PC-3 (cell line): ENCODE measurements at regions not wholly inside any gene's neighbourhood (a gene's known extent, or its start where the extent isn't known, plus 50 kb on each side); places are given as distances from the start of the nearest gene placed in this dataset.

ENCODE experiments used
- ATAC-seq: fragments of 200-7000 bp; cut with Tn5 transposase; 2 replicates; pipeline ENCODE4 v1.9.1; 2020; ENCODE audit warnings: mild to moderate bottlenecking, moderate library complexity
- BruUV-seq: library from RNA; stranded (reverse); fragments of 400-500 nt; replicated peaks from 2 replicates; lab custom pipeline; 2021; lab: Mats Ljungman, UMichigan
- CTCF ChIA-PET: fragments of 300-600 bp; sonication (Branson Sonifier 250); formaldehyde crosslinking; loops from one replicate; lab custom pipeline; 2022; ENCODE audit warnings: antibody characterized with exemption; lab: Charles Lee
- POLR2A ChIA-PET: fragments of 300-600 bp; sonication (Branson Sonifier 250); formaldehyde crosslinking; loops from one replicate; lab custom pipeline; 2022; ENCODE audit warnings: antibody characterized with exemption; ENCODE audit not compliant: unreplicated experiment; lab: Charles Lee
- DNase-seq: peaks from one replicate; pipeline ENCODE4 v3.0.0-alpha.2; 2015
- H2AFZ ChIP-seq: fragments of 300-600 bp; sonication (generic); 2 replicates; pipeline ENCODE4 v1.6.0; 2016; ENCODE audit warnings: antibody characterized with exemption, low read length
- H3F3A ChIP-seq: fragments of 300-600 bp; sonication (generic); one replicate; pipeline ENCODE4 v1.6.0; 2017; ENCODE audit warnings: antibody characterized with exemption, low read length, control low read depth, mild to moderate bottlenecking; ENCODE audit not compliant: unreplicated experiment
- H3K27ac ChIP-seq: fragments of 300-600 bp; sonication (generic); 2 replicates; pipeline ENCODE4 v1.5.1; 2016; ENCODE audit warnings: mild to moderate bottlenecking, low read length
- H3K27me3 ChIP-seq: fragments of 300-600 bp; sonication (generic); 2 replicates; pipeline ENCODE4 v1.6.1; 2016; ENCODE audit warnings: low read length, mixed read lengths
- H3K36me3 ChIP-seq: fragments of 300-600 bp; sonication (generic); 2 replicates; pipeline ENCODE4 v1.6.1; 2016; ENCODE audit warnings: low read depth, mixed run types, low read length, mixed read lengths
- H3K4me1 ChIP-seq: fragments of 300-600 bp; sonication (generic); 2 replicates; pipeline ENCODE4 v1.5.1; 2016; ENCODE audit warnings: low read length; ENCODE audit not compliant: insufficient read depth
- H3K4me2 ChIP-seq: fragments of 300-600 bp; sonication (generic); 2 replicates; pipeline ENCODE4 v1.6.0; 2016; ENCODE audit warnings: low read length
- H3K4me3 ChIP-seq: fragments of 300-600 bp; sonication (generic); 2 replicates; pipeline ENCODE4 v1.5.1; 2016; ENCODE audit warnings: mild to moderate bottlenecking, low read length, mixed read lengths
- H3K79me2 ChIP-seq: fragments of 300-600 bp; sonication (generic); 2 replicates; pipeline ENCODE4 v1.6.1; 2017; ENCODE audit warnings: low read length, mixed read lengths
- H3K9ac ChIP-seq: fragments of 300-600 bp; sonication (generic); 2 replicates; pipeline ENCODE4 v1.6.0; 2016; ENCODE audit warnings: mild to moderate bottlenecking, low read length
- H3K9me2 ChIP-seq: fragments of 300-600 bp; sonication (generic); replicated peaks from 2 replicates; pipeline ENCODE4 v1.6.1; 2016; ENCODE audit warnings: mixed run types, low read length, mixed read lengths
- H3K9me3 ChIP-seq: fragments of 300-600 bp; sonication (generic); 2 replicates; pipeline ENCODE4 v1.6.1; 2016; ENCODE audit warnings: low read length, mixed read lengths
- H4K20me1 ChIP-seq: fragments of 300-600 bp; sonication (generic); 2 replicates; pipeline ENCODE4 v1.6.1; 2016; ENCODE audit warnings: low read length, mixed read lengths
- EZH2 ChIP-seq: fragments of 300-600 bp; sonication (generic); IDR thresholded peaks from one replicate; pipeline ENCODE4 v1.6.1; 2017; ENCODE audit warnings: antibody characterized with exemption, mild to moderate bottlenecking, low read length; ENCODE audit not compliant: unreplicated experiment
- EZH2phosphoT487 ChIP-seq: fragments of 300-600 bp; sonication (generic); IDR thresholded peaks from 2 replicates; pipeline ENCODE4 v1.6.1; 2018; ENCODE audit warnings: mild to moderate bottlenecking, antibody characterized with exemption, low read length, borderline replicate concordance
- intact Hi-C: fragments of 100-400 bp; cut with micrococcal nuclease; formaldehyde crosslinking; loops from 2 replicates; pipeline ENCODE4 v1.9.0; 2023
- TF ChIP-seq, protein P1 (sequence below): fragments of 300-600 bp; sonication (generic); conservative IDR thresholded peaks from 2 replicates; pipeline ENCODE4 v1.5.1; 2017; ENCODE audit warnings: antibody characterized with exemption, low read depth, mild to moderate bottlenecking, low read length

GRCh38 chr2:48912110-48912509 lies 156.6 kb upstream of the LHCGR start:
- ChIA-PET CTCF (no interaction called here), POLR2A (no interaction called here)
- no TSS peak for BruUV-seq
- Histone ChIP-seq H3K27ac (no peak overlapping the region), H3K9me3 (no peaks in the 10 kb centered on the region), H3K4me1 (no peaks in the 10 kb centered on the region), H3K79me2 (no peaks in the 10 kb centered on the region), H3K27me3 (no peaks in the 10 kb centered on the region), H3K4me3 (no peak overlapping the region), H3K36me3 (no peaks in the 10 kb centered on the region), H3K9me2 (no peaks in the 10 kb centered on the region), H3K4me2 (no peak overlapping the region), H4K20me1 (no peaks in the 10 kb centered on the region), H3F3A (no peaks in the 10 kb centered on the region), H3K9ac (no peak overlapping the region), H2AFZ (no peak overlapping the region)
- TF ChIP-seq, protein P1, sequence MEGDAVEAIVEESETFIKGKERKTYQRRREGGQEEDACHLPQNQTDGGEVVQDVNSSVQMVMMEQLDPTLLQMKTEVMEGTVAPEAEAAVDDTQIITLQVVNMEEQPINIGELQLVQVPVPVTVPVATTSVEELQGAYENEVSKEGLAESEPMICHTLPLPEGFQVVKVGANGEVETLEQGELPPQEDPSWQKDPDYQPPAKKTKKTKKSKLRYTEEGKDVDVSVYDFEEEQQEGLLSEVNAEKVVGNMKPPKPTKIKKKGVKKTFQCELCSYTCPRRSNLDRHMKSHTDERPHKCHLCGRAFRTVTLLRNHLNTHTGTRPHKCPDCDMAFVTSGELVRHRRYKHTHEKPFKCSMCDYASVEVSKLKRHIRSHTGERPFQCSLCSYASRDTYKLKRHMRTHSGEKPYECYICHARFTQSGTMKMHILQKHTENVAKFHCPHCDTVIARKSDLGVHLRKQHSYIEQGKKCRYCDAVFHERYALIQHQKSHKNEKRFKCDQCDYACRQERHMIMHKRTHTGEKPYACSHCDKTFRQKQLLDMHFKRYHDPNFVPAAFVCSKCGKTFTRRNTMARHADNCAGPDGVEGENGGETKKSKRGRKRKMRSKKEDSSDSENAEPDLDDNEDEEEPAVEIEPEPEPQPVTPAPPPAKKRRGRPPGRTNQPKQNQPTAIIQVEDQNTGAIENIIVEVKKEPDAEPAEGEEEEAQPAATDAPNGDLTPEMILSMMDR, result no peak
- TF ChIP-seq EZH2phosphoT487 (no peak), EZH2 (no peak)
- no peak for ATAC-seq
- DNase-seq, result no peak
- intact Hi-C loops, result no loop called here

DNA sequence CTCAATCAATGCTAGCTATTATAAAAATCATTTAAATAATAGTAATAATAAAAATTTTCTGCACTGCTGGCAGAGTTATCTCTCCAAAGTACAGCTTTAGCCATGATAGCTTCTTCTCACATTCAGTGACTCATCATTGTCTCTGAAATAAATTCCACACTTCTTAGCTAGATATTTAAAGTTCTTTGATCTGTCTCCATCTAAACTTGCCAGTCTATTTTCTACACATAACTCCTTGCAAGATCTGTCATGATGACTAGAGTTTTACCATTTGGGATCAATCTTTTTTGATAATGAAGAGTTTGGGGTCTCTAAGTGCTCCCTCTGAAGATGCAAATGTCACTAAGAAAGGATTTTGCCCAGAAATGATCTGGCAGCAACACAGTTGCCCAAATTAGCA lies 155.4 kb upstream of the LHCGR start:
- intact Hi-C loops, result no loop called here
- Histone ChIP-seq H3K36me3 (no peaks in the 10 kb centered on the region), H3K4me2 (no peak overlapping the region), H3K9me3 (no peaks in the 10 kb centered on the region), H3K79me2 (no peaks in the 10 kb centered on the region), H3K27ac (no peak overlapping the region), H3K9me2 (no peaks in the 10 kb centered on the region), H3K4me3 (no peak overlapping the region), H2AFZ (no peak overlapping the region), H3F3A (no peaks in the 10 kb centered on the region), H3K27me3 (no peaks in the 10 kb centered on the region), H3K9ac (no peak overlapping the region), H3K4me1 (no peaks in the 10 kb centered on the region), H4K20me1 (no peaks in the 10 kb centered on the region)
- DNase-seq (no peak), ATAC-seq (no peak)
- BruUV-seq, result no TSS peak
- POLR2A ChIA-PET, result no interaction called here
- TF ChIP-seq EZH2phosphoT487 (no peak), EZH2 (no peak)
- TF ChIP-seq, protein P1, result no peak
- CTCF ChIA-PET, result no interaction called here

DNA sequence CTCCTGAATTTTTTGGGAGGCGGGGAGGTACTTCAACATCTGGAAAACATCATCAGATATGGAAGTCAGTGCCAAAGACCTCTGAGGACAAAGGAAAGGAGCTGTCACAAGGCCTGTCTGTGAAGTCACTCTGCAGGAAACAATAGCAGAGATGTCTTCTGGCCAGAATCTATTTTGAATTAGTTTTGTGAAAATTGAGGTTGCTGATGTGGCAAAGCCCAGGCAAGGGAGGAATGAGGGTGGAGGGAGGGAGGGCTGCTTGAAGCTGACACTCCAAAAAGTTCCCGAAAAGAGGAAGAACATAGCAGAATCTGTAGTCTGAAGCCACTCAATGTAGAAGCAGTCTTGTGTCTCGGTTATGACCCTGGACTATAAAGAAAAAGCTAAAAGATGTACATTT lies 151.1 kb upstream of the LHCGR start:
- intact Hi-C loops, result no loop called here
- no peak overlapping the region for H2AFZ ChIP-seq
- H3K9me3 ChIP-seq, result no peaks in the 10 kb centered on the region
- CTCF ChIA-PET, result no interaction called here
- no peak overlapping the region for H3K9ac ChIP-seq
- no peaks in the 10 kb centered on the region for H3F3A ChIP-seq
- H3K4me1 ChIP-seq, result no peaks in the 10 kb centered on the region
- no peak overlapping the region for H3K4me3 ChIP-seq
- ATAC-seq (no peak), DNase-seq (no peak)
- no peaks in the 10 kb centered on the region for H3K36me3 ChIP-seq
- H3K4me2 ChIP-seq, result no peak overlapping the region
- POLR2A ChIA-PET, result no interaction called here
- no peaks in the 10 kb centered on the region for H4K20me1 ChIP-seq
- H3K79me2 ChIP-seq, result no peaks in the 10 kb centered on the region
- H3K9me2 ChIP-seq, result no peaks in the 10 kb centered on the region
- TF ChIP-seq EZH2 (no peak), EZH2phosphoT487 (no peak)
- TF ChIP-seq, protein P1, result no peak
- no peak overlapping the region for H3K27ac ChIP-seq
- no peaks in the 10 kb centered on the region for H3K27me3 ChIP-seq
- no TSS peak for BruUV-seq
